GM18498 (cell line): ENCODE measurements at regions not wholly inside any gene's neighbourhood (a gene's known extent, or its start where the extent isn't known, plus 50 kb on each side); places are given as distances from the start of the nearest gene placed in this dataset.
"Not testable (repeated sequence)": the region's sequence is repeated elsewhere in the genome, so short reads cannot be mapped to it uniquely, and the experiment has no call there.

Experiments used
- ATAC-seq: cut with Tn5 transposase; IDR thresholded peaks from one replicate; pipeline ENCODE4 v1.9.1; 2021; ENCODE audit warnings: mild to moderate bottlenecking, moderate library complexity; ENCODE audit not compliant: unreplicated experiment

GRCh38 chr21:35202431-35202830, 153.3 kb upstream of the RUNX1 start:
- no peak for ATAC-seq

DNA sequence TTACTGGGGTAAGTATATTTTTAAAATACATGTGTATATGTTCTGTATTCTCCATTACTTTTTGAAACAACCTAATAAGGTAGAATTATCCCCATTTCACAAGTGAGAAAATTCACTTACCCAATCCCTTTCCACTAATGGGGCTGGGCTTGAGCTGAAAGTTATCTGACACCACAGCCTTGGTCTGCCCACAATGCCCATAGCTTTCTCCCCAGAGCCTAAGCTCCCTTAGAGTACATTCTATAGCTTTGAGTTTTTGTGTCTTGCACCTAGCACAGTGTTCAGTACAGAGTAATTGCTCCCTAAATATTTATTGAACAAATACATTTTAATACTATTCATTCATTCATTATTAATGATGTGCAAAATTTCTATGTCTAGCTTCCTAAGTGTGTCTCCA, 152.7 kb upstream of the RUNX1 start:
- no peak for ATAC-seq

GRCh38 chr21:35201288-35201687, 152.2 kb upstream of the RUNX1 start:
- ATAC-seq: no peak

GRCh38 chr21:35199733-35200015, 150.6 kb upstream of the RUNX1 start:
- no peak for ATAC-seq

DNA sequence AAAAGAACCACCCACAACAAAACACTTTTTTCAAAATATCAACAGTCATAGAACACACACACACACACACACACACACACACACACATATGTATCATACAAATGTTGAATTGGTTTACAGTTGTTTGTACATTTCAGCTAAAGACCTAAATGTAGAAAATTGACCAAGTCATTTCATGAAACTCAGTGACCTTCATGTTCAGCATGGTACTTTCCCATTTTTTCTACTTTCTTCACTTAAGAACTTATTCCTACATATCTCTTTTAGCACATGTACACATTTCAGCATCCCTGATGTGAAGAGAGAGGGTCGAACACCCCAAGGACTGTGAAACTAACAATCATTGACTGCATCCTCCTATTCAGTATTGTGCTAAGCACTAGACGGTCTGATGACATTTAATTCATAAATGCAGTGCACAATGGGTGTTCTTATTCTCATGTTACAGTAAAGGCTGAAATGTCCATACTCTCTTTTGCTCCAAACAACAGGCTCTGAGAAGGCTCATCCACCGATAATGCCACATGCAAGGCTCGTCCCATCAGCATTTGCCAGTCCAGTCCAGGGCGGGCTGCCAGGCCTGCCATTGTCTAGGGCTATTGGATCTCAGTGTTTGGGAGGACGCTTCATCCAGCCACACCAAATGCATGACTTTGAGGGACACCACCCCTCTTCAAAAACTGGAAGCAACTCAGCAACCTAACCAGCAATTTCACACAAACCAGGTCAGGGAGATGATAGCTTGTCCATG, 150.1 kb upstream of the RUNX1 start:
- no peak for ATAC-seq

- ATAC-seq: no peak
Observed at GRCh38 chr21:35198565-35198964, 149.5 kb upstream of the RUNX1 start.

GRCh38 chr21:35197992-35198431, 148.9 kb upstream of the RUNX1 start:
- ATAC-seq: no peak

GRCh38 chr21:35197191-35197590, 148.1 kb upstream of the RUNX1 start:
- no peak for ATAC-seq

DNA sequence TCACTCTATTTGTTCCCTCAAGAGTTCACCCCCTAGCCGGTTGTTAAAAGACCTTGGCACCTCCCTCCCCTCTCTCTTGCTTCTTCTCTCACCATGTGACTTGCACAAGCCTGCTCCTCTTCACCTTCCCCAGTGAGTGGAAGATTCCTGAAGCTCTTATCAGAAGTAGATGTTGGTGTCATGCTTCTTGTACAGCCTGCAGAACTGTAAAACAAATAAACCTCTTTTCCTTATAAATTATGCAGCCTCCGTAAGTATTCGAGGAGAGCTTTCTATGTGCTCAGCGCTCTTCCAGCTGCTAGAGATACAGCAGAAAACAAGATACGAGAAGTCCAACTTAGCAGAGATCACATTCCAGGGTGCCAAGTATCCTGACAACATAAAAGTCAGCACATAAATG, 147.0 kb upstream of the RUNX1 start:
- no peak for ATAC-seq

GRCh38 chr21:35195232-35195631, 146.1 kb upstream of the RUNX1 start:
- ATAC-seq: no peak

GRCh38 chr21:35191754-35192153, 142.7 kb upstream of the RUNX1 start:
- ATAC-seq: no peak

DNA sequence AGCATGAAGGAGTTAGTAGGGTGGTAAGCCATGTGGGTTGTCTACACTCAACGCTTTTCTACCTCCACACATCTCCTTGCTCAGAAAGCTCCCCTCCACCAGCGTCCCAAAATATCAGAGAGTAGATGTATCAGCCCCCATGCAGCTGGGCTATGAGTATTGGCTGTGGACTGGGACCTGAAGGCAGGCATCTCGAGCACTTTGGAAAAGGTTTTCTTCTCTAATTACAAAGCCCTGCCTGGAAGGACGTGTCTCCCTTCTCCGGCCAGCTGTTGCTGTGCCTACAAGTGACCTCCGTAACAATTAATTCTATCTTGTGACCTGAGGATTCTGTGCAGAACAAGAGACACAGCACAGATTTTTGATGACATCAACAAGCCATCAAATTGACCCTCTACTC, 142.0 kb upstream of the RUNX1 start:
- ATAC-seq: no peak

DNA sequence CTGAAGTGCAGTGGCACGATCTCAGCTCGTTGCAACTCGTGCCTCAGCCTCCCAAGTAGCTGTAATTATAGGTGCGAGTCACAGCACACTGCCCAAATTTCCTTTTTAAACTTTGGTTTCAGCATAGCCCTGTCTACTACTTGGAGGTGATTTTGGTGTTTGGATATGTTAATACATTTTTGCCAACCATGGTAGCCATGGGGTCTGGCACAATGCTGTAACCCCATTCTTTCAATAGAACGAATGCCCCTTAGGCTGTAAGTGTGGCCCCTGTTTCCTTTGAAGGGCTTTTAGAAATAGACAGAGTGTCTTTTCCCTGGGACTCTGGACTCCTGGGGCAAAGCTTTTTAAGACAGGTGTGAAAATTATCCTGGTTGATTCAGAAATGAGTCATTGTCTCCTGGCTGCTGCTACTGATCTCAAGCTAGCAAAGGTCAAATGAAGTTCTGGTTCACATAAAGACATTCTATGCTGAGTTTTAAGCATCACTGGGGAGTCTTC, 141.1 kb upstream of the RUNX1 start:
- ATAC-seq: peak; percentile 19

DNA sequence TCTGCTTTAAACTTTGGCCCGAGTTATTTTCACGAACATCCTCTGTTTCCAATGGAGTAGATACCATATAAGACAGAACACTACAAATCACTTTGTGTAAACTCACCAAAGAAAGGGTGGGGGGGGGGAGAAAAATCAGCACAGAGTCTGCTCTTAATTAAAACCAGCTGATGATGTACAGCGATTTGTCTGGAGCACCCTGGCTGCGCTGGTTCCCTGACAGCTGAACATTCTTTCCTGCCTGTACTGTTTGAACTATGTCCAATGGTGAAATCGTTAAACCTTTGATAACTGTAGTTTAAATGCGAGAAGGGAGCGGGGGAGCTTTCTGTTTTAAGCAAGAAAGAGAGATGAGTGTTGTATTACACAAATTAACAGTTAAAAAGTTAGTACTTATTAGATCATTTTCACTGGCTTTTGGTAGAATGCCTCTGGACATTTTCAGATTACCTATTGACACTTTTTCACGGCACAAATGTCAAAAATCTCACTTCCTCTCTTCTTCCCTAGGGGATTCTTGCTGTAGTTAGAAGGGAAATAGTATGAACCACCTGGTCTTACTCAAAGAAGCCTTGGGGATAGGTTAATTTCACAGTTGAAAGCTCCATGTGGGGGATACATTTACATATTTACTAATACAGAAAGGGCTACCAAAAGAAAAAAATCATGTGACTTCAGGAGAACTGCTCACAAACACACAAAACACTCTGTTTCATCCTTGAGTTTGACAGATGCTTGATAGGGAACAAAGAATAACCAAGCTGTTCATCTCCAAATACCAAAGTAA, 140.2 kb upstream of the RUNX1 start:
- ATAC-seq: peak; percentile 79

DNA sequence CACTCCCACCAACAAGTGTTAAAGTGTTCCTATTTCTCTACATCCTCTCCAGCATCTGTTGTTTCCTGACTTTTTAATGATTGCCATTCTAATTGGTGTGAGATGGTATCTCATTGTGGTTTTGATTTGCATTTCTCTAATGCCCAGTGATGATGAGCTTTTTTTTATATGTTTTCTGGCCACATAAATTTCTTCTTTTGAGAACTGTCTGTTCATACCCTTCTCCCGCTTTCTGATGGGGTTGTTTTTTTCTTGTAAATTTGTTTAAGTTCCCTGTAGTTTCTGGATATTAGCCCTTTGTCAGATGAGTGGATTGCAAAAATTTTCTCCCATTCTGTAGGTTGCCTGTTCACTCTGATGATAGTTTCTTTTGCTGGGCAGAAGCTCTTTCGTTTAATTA, 134.3 kb upstream of the RUNX1 start:
- ATAC-seq: not testable (repeated sequence)

GRCh38 chr21:35179990-35180540, 131.0 kb upstream of the RUNX1 start:
- ATAC-seq: no peak

DNA sequence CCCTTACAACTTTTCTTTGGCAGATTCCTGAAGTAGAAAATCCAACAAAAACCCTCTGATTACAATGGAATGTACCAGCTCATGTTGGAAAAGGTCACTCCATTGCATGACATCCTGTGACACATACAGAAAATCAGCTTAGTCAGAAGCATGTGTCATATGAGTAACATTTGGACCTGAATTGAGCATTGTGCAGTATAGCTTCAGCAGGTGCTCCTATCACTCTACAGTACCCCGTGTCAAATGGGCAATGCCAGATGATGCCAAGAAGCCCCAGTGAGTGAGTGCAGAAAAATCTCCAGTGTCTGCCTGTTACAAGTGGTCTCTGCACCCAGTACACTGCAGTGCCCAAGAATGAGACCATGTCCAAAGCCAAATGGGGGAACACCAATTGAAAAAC, 129.7 kb upstream of the RUNX1 start:
- no peak for ATAC-seq

DNA sequence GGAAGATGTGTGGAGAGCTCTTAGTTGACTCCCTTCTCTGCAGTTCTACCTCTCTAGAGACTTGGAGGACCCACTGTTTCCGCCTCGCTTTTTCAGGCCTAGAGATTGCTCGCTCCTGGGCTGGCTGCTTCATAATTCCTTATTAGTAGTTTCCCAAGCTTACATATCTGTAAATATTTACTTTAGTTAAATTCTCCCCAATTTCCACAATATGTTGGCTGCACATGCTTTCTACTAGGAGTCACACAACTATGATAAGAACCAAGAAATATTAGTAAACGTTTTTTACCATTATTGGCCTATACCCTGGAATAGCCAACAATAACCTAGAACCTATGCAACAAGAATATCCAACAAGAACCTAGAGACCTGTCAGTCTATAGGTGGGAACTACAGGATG, 129.0 kb upstream of the RUNX1 start:
- ATAC-seq: no peak

GRCh38 chr21:35172231-35172630, 123.1 kb upstream of the RUNX1 start:
- ATAC-seq: no peak

GRCh38 chr21:35171385-35171784, 122.3 kb upstream of the RUNX1 start:
- ATAC-seq: no peak

GRCh38 chr21:35170818-35171217, 121.7 kb upstream of the RUNX1 start:
- no peak for ATAC-seq

- ATAC-seq: no peak
Observed at GRCh38 chr21:35170244-35170643, 121.1 kb upstream of the RUNX1 start.
